ENCODE measurements at regions not wholly inside any gene's neighbourhood (a gene's known extent, or its start where the extent isn't known, plus 50 kb on each side); places are given as distances from the start of the nearest gene placed in this dataset.

- TF ChIP-seq CTCF (conservative IDR thresholded peaks at IDR 0.05; ENCODE audit: low read depth in 2 of 2) = no peak
- no peak for TF ChIP-seq EZH2 (IDR thresholded peaks at IDR 0.05; ENCODE audit: low read depth, unreplicated experiment)
- no peak for TF ChIP-seq NANOG (IDR thresholded peaks at IDR 0.05; ENCODE audit: borderline replicate concordance)
- no peak for TF ChIP-seq ZNF331 (CRISPR knock-in tag; IDR thresholded peaks at IDR 0.05; ENCODE audit: low read depth)
These were observed 57.9 kb upstream of the RNU6-1 start for GRCh38 chr15:67897646-67898339.
